GM18505 (cell line): ENCODE measurements at regions not wholly inside any gene's neighbourhood (a gene's known extent, or its start where the extent isn't known, plus 50 kb on each side); places are given as distances from the start of the nearest gene placed in this dataset.
"Not testable (repeated sequence)": the region's sequence is repeated elsewhere in the genome, so short reads cannot be mapped to it uniquely, and the experiment has no call there.

Experiments
- ATAC-seq: cut with Tn5 transposase; IDR thresholded peaks from one replicate; pipeline ENCODE4 v1.9.1; 2021; ENCODE audit not compliant: unreplicated experiment
- POLR2A ChIP-seq: IDR thresholded peaks from 4 replicates; pipeline ENCODE4 v1.6.1; 2011; ENCODE audit warnings: borderline replicate concordance; ENCODE audit not compliant: insufficient read depth, insufficient read length; ENCODE audit errors: extremely low read depth

DNA sequence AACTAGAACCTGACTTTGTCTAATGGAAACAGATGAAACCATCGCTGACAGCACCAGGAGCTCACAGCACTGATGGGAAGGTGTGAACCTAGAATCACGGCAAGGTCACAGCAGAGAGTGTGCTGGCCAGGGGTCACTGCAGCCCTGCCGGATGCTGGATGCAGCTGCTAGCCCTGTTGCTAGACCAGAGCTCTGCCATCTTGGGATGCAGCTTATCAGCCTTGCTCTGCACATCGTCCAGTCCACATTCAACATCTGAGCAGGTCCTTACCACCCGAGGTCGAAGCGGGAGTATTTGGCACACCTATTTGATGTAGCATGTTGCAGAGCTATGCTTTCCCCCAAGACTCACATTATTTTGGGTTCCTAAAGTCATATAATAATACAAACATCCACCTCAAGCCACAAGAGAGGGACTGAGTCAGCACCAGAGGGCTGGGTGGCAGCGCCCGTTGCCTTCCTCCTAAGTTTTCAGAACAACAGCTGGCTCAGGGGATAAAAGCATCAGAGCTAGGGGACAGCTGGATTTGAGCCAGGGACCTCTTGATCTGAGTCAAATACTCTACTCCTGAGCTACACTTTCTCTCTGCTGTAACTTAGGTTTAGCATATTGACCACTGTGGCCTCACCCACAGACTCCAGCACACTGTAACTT lies 135.3 kb downstream of the ZNF467 start:
- TF ChIP-seq POLR2A, result no peak
- ATAC-seq, result no peak

DNA sequence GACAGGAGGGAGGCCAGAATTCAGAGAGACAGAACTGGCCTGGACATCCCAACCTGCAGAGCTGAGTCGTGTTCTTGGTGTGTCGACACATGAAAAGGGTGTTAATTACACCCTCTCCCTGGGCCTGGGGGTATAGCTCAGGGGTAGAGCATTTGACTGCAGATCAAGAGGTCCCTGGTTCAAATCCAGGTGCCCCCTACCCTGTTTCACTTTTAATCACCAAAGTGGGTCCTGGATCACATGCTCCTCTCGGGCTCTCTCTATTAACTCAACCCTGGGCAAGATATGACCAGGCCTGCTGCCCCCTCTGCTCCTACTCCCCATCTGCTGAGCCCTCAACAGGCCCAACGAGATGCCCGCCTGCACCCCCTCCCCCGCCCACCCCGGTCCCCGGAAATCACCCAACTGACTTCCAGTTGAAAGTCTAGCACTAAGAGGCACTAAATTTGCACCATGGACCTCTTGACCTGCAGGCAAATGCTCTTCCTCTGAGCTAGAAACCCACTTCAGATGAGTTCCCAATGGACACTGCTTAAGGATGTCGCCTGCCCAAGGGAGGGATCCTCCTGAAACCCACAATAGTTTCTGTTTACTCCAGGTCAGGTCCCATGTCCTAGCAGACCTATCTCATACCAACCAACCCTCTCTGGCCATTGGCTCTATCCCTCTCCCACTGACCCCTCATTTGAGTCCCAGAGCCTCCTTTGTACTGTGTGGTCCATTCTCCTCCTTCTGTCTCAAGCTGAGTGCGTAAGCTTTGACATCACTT lies 137.6 kb downstream of the ZNF467 start:
- ATAC-seq, result no peak
- no peak for TF ChIP-seq POLR2A

DNA sequence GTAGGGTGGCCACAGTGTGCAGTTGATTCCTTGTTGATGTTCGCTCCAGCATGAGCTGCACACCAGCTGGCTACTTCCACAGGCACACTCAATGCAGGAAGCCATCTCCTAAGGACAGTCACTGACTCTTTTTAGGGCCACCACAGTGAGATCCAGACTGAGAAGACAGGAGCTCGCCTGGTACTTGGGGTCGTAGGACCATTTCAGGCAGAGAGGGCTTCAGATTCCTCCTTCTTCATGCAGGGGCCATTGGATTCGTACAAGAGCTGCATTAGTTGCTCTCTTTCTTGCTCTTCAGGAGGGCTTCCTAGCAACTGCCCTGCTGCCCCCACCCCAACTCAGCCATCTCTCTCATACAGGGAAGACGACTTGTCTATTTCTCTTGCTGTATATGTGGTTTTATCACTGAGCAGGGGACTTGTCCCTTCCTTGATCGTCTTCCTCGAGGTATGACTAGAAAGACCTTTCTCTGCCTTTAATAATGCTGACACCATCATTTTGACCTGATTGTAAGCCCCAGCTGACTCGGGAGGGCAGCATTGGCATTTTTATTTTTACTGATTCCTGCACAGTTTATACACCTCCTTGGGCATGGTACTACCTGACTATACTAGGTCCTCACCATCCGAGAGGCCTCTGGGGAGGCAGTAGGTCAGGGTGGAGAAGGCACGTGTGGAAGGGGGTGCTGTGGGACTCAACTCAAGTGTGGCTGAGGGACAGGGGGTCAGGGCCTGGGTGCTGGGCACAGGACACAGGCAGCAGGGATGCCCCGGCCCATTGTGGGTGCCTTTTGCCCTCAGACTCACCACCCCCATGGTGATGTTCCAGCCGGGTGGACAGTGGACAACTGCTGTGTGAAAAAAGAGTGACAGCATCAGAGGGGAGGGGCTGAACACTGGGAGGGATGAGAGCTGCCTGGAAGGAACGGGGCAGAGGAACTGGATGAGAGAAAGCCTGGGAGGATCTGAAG lies 136.7 kb upstream of the ZNF746 start:
- no peak for TF ChIP-seq POLR2A
- ATAC-seq, result no peak

DNA sequence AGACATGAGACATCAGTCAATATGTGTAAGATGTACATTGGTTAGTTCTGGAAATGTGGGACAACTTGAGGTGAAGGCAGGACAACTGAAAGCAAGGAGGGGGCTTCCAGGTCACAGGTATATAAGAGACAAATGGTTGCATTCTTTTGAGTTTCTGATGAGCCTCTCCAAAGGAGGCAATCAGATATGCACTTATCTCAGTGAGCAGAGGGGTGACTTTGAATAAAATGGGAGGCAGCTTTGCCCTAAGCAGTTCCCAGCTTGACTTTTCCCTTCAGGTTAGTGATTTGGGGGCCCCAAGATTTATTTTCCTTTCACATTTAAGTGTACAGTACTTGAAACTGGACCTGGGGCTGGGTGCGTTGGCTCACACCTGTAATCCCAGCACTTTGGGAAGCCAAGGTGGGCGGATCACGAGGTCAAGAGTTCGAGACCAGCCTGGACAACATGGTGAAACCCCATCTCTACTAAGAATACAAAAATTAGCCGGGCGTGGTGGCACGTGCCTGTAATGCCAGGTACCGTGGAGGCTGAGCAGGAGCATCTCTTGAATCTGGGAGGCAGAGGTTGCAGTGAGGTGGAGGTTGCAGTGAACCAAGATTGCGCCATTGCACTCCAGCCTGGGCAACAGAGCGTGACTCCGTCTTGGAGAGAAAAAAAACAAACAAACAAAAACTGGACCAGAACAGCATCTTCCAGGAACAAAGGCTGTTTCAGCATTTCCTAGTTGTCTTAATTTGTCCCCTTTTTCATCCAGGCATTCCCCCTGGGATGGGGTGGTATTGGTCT lies 130.9 kb upstream of the ZNF746 start:
- ATAC-seq, result not testable (repeated sequence)

DNA sequence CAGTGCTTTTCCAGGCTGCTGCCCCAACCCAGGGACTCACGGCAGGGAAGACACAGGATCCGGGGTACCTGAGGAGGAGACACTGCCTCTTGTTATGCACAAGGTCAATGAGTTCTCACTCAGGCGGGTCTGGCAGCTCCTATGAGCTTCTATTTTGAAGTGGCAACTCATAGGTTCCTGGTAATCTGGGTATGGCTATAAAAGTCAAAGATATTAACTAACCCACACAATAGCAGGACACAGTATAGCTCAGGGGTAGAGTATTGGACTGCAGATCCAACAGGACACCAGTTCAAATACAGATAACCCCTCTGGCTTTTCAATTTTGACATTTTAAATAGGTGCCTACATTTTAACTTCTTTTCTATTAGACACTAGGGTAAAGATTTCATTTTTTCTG lies 130.3 kb upstream of the ZNF746 start:
- TF ChIP-seq POLR2A, result no peak
- no peak for ATAC-seq

DNA sequence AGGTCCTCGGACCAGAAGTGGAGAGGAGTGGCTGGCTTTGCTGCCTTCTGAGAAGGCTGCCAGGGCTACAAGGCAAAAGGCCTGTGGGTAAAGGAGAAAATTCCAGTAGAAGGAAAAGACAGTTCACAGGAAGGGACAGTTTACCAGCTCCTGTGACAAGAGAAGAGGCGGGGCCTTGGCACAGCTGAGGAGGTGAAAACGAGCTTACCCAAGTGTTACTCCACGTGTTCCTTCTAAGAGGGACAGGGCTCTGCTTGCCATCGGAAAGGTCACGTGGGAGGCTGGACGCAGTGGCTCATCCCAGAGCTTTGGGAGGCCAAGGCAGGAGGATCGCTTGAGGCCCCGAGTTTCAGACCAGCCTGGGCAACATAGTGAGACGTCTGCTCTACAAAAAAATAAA lies 129.4 kb upstream of the ZNF746 start:
- ATAC-seq, result no peak
- no peak for TF ChIP-seq POLR2A

DNA sequence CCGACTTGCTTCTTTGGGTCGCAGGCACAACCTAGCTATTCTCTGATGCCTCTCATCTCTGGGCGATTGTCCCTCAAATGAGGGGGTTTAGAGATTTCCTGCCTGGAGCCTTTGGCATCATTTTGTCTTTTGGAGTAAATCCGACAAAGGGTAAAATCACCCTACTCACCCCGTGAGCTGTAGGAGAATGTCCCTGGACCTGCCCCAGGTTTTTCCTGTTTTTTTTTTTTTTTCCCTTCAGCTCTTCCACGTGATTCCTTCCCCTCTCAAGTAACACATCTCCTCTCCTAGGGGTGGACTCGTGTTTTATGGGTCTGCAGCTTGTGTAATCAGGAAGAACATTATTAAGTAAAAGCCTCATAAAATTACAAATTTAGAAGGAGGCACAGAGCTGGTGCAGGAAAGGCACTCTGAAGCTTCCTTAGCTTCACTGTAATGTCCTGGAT lies 128.4 kb upstream of the ZNF746 start:
- ATAC-seq, result no peak
- TF ChIP-seq POLR2A, result no peak

DNA sequence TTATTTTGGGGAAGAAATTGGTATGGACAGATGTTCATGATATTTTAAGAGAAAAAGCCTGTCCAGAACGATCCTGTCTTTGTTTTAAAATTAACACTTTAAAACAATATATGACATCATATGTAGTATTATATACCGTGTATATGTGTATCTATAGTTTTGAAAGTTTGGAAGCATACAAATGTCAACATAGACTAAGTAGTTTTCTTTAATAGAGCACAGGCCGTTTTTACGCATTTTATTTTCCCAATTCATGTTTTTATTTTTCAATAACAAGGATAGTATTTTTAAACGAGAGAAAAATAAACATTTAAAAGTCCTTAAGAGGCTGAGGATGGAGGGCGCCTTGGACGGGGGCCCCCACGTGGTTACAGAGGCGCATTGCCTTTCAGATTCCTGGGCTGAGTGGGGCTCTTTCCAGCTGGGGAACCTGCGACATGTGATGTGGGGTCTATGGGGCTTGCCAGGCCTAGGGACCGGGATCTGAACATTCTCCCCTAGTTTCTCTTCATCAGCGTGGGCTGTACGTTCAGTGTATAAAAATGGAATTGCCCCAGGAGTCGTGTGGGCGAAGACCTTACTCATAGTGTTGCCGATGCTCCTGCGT lies 127.8 kb upstream of the ZNF746 start:
- no peak for ATAC-seq
- TF ChIP-seq POLR2A, result no peak

DNA sequence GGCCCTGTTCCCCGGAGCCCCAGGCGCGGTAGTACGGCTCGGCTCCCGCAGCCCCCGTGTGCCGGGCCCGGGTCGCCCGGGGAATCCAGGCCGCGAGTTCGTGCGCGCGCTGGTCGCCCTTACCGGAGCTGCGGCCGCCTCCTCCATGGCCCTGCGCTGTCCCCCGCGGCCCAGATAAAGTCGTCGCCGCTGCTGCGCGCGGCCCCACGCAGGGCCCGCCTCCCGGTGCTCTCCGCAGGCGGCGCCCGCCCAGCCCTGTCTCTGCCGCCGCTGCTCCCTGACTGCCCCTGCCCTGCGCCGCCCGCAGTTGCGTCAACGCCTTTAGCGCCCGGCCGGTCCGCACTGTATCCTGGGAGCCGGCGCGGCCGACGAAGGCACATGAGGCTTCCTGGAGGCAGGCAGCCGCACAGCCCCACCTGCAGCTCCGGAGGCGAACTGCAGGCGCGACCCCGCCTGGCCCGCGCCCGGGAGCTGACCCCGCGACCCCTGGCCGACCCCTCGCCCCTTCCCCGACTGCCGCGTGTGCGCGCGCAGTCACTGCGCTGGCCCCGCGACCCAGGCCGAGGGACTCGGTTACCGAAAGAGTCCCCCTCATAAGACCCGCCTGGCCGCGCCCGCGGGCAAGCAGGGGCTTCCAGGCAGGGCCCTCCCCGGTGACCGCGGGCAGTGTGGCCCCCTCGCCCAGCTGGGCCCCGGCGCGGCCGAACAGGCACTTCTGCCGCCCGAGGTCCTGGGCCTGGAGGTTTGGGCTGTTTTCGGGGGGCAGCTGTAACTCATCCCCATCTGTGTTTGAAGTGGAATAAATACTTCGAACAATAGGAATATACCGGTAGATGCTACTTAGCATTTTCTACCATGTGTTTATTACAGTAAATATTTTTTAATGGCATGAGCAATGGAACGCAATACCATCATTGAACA lies 127.1 kb upstream of the ZNF746 start:
- peak; percentile 88 for TF ChIP-seq POLR2A
- ATAC-seq, result peak; percentile 93

DNA sequence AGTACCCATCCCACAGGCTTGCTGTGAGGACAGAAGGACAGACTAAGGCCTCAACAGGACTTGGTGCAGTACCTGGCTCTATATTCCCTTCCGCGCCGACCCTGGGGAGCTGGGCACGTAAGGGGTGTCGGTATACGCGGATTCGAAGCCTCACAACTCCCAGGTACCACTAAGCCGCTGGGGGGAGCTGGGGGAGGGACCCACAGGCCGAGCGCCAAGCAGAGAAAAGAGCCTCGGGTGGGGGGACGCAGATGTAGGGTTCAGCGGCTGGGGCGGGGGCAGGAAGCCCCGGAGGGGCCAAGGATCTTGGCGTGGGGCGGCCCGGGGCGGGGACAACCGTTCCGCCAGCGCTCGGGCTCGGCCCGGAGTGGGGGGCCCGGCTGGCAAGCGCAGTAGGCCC lies 126.4 kb upstream of the ZNF746 start:
- ATAC-seq, result peak; percentile 12
- no peak for TF ChIP-seq POLR2A

DNA sequence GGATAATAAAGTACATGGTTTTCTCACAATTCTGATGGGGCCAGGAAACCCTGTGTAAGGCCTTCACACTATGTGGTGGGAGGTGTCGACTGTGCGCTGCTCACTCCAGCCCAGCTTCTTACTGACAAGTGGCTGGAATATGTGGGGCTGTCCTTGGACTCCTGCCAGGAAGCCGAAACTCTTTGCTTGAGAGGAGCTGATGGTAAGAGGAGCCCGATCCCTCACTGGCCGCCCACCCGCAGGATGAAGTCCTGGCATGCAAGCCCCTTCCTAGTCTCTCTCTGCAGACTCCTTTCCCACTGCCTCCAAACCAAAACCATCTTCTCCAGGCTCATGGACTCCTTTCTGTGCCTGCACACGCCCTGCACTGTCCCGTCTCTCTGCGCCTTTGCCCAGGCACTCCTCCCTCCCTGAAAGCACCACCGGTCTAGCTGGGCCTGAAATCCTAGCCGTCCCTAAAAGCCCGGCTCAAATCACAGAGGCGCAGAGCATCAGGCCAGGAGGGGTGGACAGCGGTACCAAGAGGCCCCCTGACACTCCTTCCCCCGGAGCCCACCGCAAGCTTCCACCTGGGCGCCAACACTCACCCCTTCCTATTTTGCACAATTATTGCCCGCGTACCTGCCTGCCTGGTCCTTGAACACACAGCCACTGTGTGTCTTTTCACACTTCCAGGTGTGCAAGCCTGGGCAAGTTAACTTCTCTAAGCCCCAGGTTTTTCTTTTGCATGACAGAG lies 125.8 kb upstream of the ZNF746 start:
- not testable (repeated sequence) for ATAC-seq
